Pancreas (tissue), 10 donors: ENCODE measurements at regions not wholly inside any gene's neighbourhood (a gene's known extent, or its start where the extent isn't known, plus 50 kb on each side); places are given as distances from the start of the nearest gene placed in this dataset.

ENCODE experiments used
- ATAC-seq, 4 donors: fragments of 200-7000 bp; cut with Tn5 transposase; one replicate each; pipeline versions ENCODE4 v1.8.0 to v1.9.1; 2020; ENCODE audit warnings: mild to moderate bottlenecking in 4 of 4, moderate library complexity in 4 of 4
- DNase-seq, 6 donors: peaks; one replicate each; pipeline ENCODE4 v3.0.0-alpha.2; 2020
- FAIRE-seq: peaks from 2 replicates; lab custom pipeline; 2012; peaks lifted over from hg19 to GRCh38; lab: Jason Lieb, UNC
- H3K27ac ChIP-seq, 4 donors: fragments of 200-600 bp; sonication (generic); 1 replicate in 3 of 4; 2 replicates in 1 of 4; pipeline versions ENCODE4 v1.5.0 to v1.8.0; 2020
- H3K27me3 ChIP-seq, 4 donors: fragments of 200-600 bp; one replicate each; pipeline ENCODE4 v1.8.0; 2021
- H3K36me3 ChIP-seq, 3 donors: fragments of 200-600 bp; sonication (generic) in 1 of 3; one replicate each; pipeline versions ENCODE4 v1.5.0 to v1.8.0; 2020 to 2021
- H3K4me1 ChIP-seq, 3 donors: fragments of 200-600 bp; one replicate each; pipeline ENCODE4 v1.8.0; 2021
- H3K4me3 ChIP-seq, 4 donors: fragments of 200-600 bp; sonication (generic) in 2 of 4; one replicate each; pipeline versions ENCODE4 v1.5.0 to v1.8.0; 2020 to 2021
- H3K9me3 ChIP-seq, 4 donors: fragments of 200-600 bp; one replicate each; pipeline ENCODE4 v1.8.0; 2021
- CTCF ChIP-seq, 4 donors: fragments of 200-600 bp; sonication (generic) in 3 of 4; IDR thresholded peaks; one replicate each; pipeline versions ENCODE4 v1.5.0 to v1.8.0; 2021; ENCODE audit warnings: antibody characterized with exemption in 4 of 4
- WGBS, 2 donors: extraction: QIAGEN DNeasy Blood & Tissue Kit; methylation state at CpG; one replicate each; pipeline ENCODE4 v1.1.7; 2013; 5-methylcytosine and 5-hydroxymethylcytosine counted together
- intact Hi-C, 3 donors: fragments of 100-400 bp; cut with DNase I; formaldehyde crosslinking; loops; one replicate each; pipeline versions ENCODE4 v1.11.1 to v1.14.2; 2022
- donor health status: healthy with polysubstance abuse.
- donor health status: DM: no; HTN: no; CAD: no; lungs with moderate emphysema.
- donor health status: DM: no; HTN: no; CAD: no.
- donor health status: control.
- donor health status: control.
- donor health status: Bipolar disorder and iron deficiency.
- donor health status: DM: yes; HTN: yes; CAD: no.
- donor health status: DM: no; HTN: no; CAD: no.
- donor health status: DM: no; HTN: no; CAD: no.
- donor health status: DM: yes; HTN: yes; CAD: no.

DNA sequence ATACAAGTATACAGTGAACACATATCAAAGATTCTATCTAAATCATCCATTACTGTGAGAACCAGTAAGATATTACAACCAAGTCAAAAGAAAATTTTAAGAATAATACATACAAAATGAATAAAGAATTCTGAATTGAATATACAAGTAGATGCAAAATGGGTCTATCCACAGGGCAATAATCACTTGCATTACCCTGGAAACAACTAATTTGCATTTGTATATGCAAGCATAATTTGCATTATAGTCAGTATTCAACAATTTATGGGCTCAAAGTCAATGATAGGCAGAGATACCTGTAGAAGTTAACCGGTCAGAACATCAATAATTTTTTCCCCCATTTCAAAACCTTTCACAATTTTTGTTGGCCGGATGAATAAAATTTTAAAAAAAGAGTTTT lies 512.2 kb upstream of the ALCAM start:
- no peak for TF ChIP-seq CTCF (IDR thresholded peaks at IDR 0.05)
- DNase-seq (no peak), ATAC-seq (no peak), FAIRE-seq (no peak)
- Histone ChIP-seq H3K9me3 (peaks cover 0 to 3% (median 0%) of the 10 kb centered on the region in 4 donors), H3K36me3 (no peaks in the 10 kb centered on the region), H3K4me1 (no peaks in the 10 kb centered on the region), H3K27ac (no peak overlapping the region), H3K4me3 (no peak overlapping the region), H3K27me3 (no peaks in the 10 kb centered on the region)
- WGBS, 2 donors = 63 to 73% methylated on average over 2 of the region's 2 CpGs
- intact Hi-C loops = no loop called here

GRCh38 chr3:104855702-104856101 lies 511.0 kb upstream of the ALCAM start:
- Histone ChIP-seq H3K27ac (no peak overlapping the region), H3K36me3 (no peaks in the 10 kb centered on the region), H3K27me3 (no peaks in the 10 kb centered on the region), H3K4me3 (no peak overlapping the region), H3K9me3 (no peaks in the 10 kb centered on the region), H3K4me1 (no peaks in the 10 kb centered on the region)
- 47 to 52% methylated on average over 2 of the region's 2 CpGs for WGBS, 2 donors
- no peak for FAIRE-seq
- intact Hi-C loops = no loop called here
- no peak for DNase-seq
- no peak for ATAC-seq
- no peak for TF ChIP-seq CTCF (IDR thresholded peaks at IDR 0.05)

GRCh38 chr3:104856741-104857140 lies 510.0 kb upstream of the ALCAM start:
- Histone ChIP-seq H3K4me3 (no peak overlapping the region), H3K36me3 (no peaks in the 10 kb centered on the region), H3K9me3 (no peaks in the 10 kb centered on the region), H3K27ac (no peak overlapping the region), H3K27me3 (no peaks in the 10 kb centered on the region), H3K4me1 (no peaks in the 10 kb centered on the region)
- TF ChIP-seq CTCF (IDR thresholded peaks at IDR 0.05) = no peak
- no peak for ATAC-seq
- intact Hi-C loops = no loop called here
- no peak for DNase-seq
- WGBS, 2 donors = 55 to 56% methylated on average over 2 of the region's 2 CpGs
- FAIRE-seq = no peak

DNA sequence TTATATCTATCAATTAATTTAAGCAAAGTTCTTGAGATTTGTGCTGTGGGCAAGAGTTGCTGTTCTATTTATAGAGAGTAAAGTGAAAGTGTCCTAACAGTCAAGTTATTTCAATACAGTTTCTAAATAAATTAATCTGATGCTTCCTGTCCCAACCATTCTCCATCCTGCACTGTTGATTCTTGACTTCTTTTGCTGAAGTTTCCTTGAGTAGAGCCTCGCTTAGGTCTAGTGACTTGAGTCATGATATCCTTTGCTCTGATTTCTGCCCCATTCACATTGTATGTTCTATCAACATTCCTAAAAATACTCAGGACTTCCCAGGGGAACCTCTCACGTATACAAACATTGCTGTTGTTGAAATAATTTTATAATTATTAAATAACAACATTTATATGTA lies 498.4 kb upstream of the ALCAM start:
- FAIRE-seq = no peak
- 82 to 91% methylated on average over 2 of the region's 2 CpGs for WGBS, 2 donors
- no peak overlapping the region for H3K27ac ChIP-seq

DNA sequence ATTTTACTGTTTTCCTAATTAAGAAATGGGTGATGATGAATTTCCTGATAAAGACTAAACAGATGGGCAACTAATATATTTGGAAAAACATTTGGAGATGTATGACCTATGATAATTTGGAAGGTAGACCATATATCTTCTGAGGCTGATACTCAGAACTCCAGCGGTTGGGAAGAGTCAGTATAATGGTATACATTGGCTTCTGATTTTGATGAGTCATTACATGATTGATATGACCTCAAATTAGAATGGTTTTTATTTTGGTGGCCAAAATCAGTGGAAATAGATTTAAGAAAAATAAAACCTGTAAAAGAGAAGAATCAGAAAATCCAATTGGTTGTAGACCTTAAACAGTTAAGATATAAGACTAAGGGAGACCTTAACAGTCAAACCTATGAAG lies 496.4 kb upstream of the ALCAM start:
- Histone ChIP-seq H3K9me3 (no peaks in the 10 kb centered on the region), H3K4me1 (no peaks in the 10 kb centered on the region), H3K27me3 (no peaks in the 10 kb centered on the region), H3K36me3 (no peaks in the 10 kb centered on the region), H3K27ac (no peak overlapping the region), H3K4me3 (no peak overlapping the region)
- DNase-seq (no peak), ATAC-seq (no peak), FAIRE-seq (no peak)
- no peak for TF ChIP-seq CTCF (IDR thresholded peaks at IDR 0.05)
- WGBS, 2 donors = 90 to 97% methylated on average over 1 of the region's 1 CpG
- intact Hi-C loops = no loop called here

More for the DNA sequence above, 498.4 kb upstream of the ALCAM start:
- no peak for ATAC-seq
- intact Hi-C loops = no loop called here
- H3K9me3 ChIP-seq = no peaks in the 10 kb centered on the region
- H3K36me3 ChIP-seq = no peaks in the 10 kb centered on the region
- H3K4me3 ChIP-seq = no peak overlapping the region
- no peak for DNase-seq
- no peaks in the 10 kb centered on the region for H3K4me1 ChIP-seq
- no peak for TF ChIP-seq CTCF (IDR thresholded peaks at IDR 0.05)
- no peaks in the 10 kb centered on the region for H3K27me3 ChIP-seq
